ENCODE measurements at regions not wholly inside any gene's neighbourhood (a gene's known extent, or its start where the extent isn't known, plus 50 kb on each side); places are given as distances from the start of the nearest gene placed in this dataset.

- 73 to 81% methylated on average over 5 of the region's 5 CpGs for WGBS, 2 donors
- H3K27ac ChIP-seq (ENCODE audit: low read depth in 1 of 2, low read length in 1 of 2) = no peak overlapping the region
These were observed 96.3 kb upstream of the THUMPD2 start for GRCh38 chr2:39875182-39875913.

GRCh38 chr2:39874236-39874635 is 95.2 kb upstream of the THUMPD2 start:
- Histone ChIP-seq H3K4me3 (no peak overlapping the region), H3K9ac (ENCODE audit: insufficient read depth in 1 of 2, low read length in 2 of 2) (no peak overlapping the region), H3K4me1 (ENCODE audit: control insufficient read depth in 5 of 5, insufficient read depth in 5 of 5, low read length in 5 of 5) (no peaks in the 10 kb centered on the region), H3K27ac (ENCODE audit: low read depth in 1 of 2, low read length in 1 of 2) (no peak overlapping the region), H3K27me3 (ENCODE audit: control insufficient read depth in 3 of 3, insufficient read depth in 3 of 3, low read length in 2 of 3) (no peaks in the 10 kb centered on the region), H3K9me3 (ENCODE audit: control insufficient read depth in 4 of 4, insufficient read depth in 3 of 4, low read length in 3 of 4) (no peaks in the 10 kb centered on the region), H3K36me3 (ENCODE audit: control insufficient read depth in 4 of 4, insufficient read depth in 4 of 4, low read length in 4 of 4) (no peaks in the 10 kb centered on the region)
- TF ChIP-seq CTCF (IDR thresholded peaks at IDR 0.05; ENCODE audit: control extremely low read depth, extremely low read depth) = no peak
- 93 to 96% methylated on average over 4 of the region's 4 CpGs for WGBS, 2 donors
- ATAC-seq (ENCODE audit: insufficient read depth, low FRiP score) = no peak
- DNase-seq = no peak

More at GRCh38 chr2:39875182-39875913, 96.3 kb upstream of the THUMPD2 start:
- H3K36me3 ChIP-seq (ENCODE audit: control insufficient read depth in 4 of 4, insufficient read depth in 4 of 4, low read length in 4 of 4) = no peaks in the 10 kb centered on the region
- TF ChIP-seq CTCF (IDR thresholded peaks at IDR 0.05; ENCODE audit: control extremely low read depth, extremely low read depth) = no peak
- H3K9me3 ChIP-seq (ENCODE audit: control insufficient read depth in 4 of 4, insufficient read depth in 3 of 4, low read length in 3 of 4) = no peaks in the 10 kb centered on the region
- H3K9ac ChIP-seq (ENCODE audit: insufficient read depth in 1 of 2, low read length in 2 of 2) = no peak overlapping the region
- H3K4me1 ChIP-seq (ENCODE audit: control insufficient read depth in 5 of 5, insufficient read depth in 5 of 5, low read length in 5 of 5) = no peaks in the 10 kb centered on the region
- no peaks in the 10 kb centered on the region for H3K27me3 ChIP-seq (ENCODE audit: control insufficient read depth in 3 of 3, insufficient read depth in 3 of 3, low read length in 2 of 3)
- H3K4me3 ChIP-seq = no peak overlapping the region
- DNase-seq (peak in 1 of 3 donors; percentile 28), ATAC-seq (ENCODE audit: insufficient read depth, low FRiP score) (peak; percentile 53)

GRCh38 chr2:39873586-39873985 is 94.5 kb upstream of the THUMPD2 start:
- WGBS, 2 donors = 95 to 100% methylated on average over 3 of the region's 3 CpGs
- Histone ChIP-seq H3K36me3 (ENCODE audit: control insufficient read depth in 4 of 4, insufficient read depth in 4 of 4, low read length in 4 of 4) (no peaks in the 10 kb centered on the region), H3K27ac (ENCODE audit: low read depth in 1 of 2, low read length in 1 of 2) (no peak overlapping the region), H3K4me3 (no peak overlapping the region), H3K27me3 (ENCODE audit: control insufficient read depth in 3 of 3, insufficient read depth in 3 of 3, low read length in 2 of 3) (no peaks in the 10 kb centered on the region), H3K9me3 (ENCODE audit: control insufficient read depth in 4 of 4, insufficient read depth in 3 of 4, low read length in 3 of 4) (no peaks in the 10 kb centered on the region), H3K4me1 (ENCODE audit: control insufficient read depth in 5 of 5, insufficient read depth in 5 of 5, low read length in 5 of 5) (no peaks in the 10 kb centered on the region), H3K9ac (ENCODE audit: insufficient read depth in 1 of 2, low read length in 2 of 2) (no peak overlapping the region)
- DNase-seq (no peak), ATAC-seq (ENCODE audit: insufficient read depth, low FRiP score) (no peak)
- TF ChIP-seq CTCF (IDR thresholded peaks at IDR 0.05; ENCODE audit: control extremely low read depth, extremely low read depth) = no peak

- no peak overlapping the region for H3K27ac ChIP-seq (ENCODE audit: low read depth in 1 of 2, low read length in 1 of 2)
- 83 to 91% methylated on average over 2 of the region's 2 CpGs for WGBS, 2 donors
These were observed 93.7 kb upstream of the THUMPD2 start for GRCh38 chr2:39872748-39873147.

More at GRCh38 chr2:39872748-39873147, 93.7 kb upstream of the THUMPD2 start:
- Histone ChIP-seq H3K9ac (ENCODE audit: insufficient read depth in 1 of 2, low read length in 2 of 2) (no peak overlapping the region), H3K36me3 (ENCODE audit: control insufficient read depth in 4 of 4, insufficient read depth in 4 of 4, low read length in 4 of 4) (no peaks in the 10 kb centered on the region), H3K4me1 (ENCODE audit: control insufficient read depth in 5 of 5, insufficient read depth in 5 of 5, low read length in 5 of 5) (no peaks in the 10 kb centered on the region), H3K4me3 (no peak overlapping the region), H3K27me3 (ENCODE audit: control insufficient read depth in 3 of 3, insufficient read depth in 3 of 3, low read length in 2 of 3) (no peaks in the 10 kb centered on the region), H3K9me3 (ENCODE audit: control insufficient read depth in 4 of 4, insufficient read depth in 3 of 4, low read length in 3 of 4) (no peaks in the 10 kb centered on the region)
- DNase-seq (no peak), ATAC-seq (ENCODE audit: insufficient read depth, low FRiP score) (no peak)
- no peak for TF ChIP-seq CTCF (IDR thresholded peaks at IDR 0.05; ENCODE audit: control extremely low read depth, extremely low read depth)

Data from lung (tissue), 11 donors.